A549 (cell line): ENCODE measurements at regions not wholly inside any gene's neighbourhood (a gene's known extent, or its start where the extent isn't known, plus 50 kb on each side); places are given as distances from the start of the nearest gene placed in this dataset.

Source experiments
- ATAC-seq, 2 experiments: fragments of 200-7000 bp in 1 of 2; fragments of >200 bp in 1 of 2; cut with Nextera tagmentation in 1 of 2; cut with Tn5 transposase in 1 of 2; 3 replicates each; pipeline versions ENCODE4 v1.8.0 to v1.9.1; 2018 to 2020; ENCODE audit warnings: mild to moderate bottlenecking in 1 of 2, moderate library complexity in 1 of 2
- CTCF ChIA-PET: fragments of 300-600 bp; sonication (Branson Sonifier 250); formaldehyde crosslinking; extraction: SDS; loops from one replicate; lab custom pipeline; 2021; ENCODE audit warnings: antibody characterized with exemption, inconsistent platforms; lab: Yijun Ruan, JAX
- POLR2A ChIA-PET: fragments of 350-600 bp; formaldehyde crosslinking; extraction: SDS; loops from one replicate; lab custom pipeline; 2021; ENCODE audit warnings: antibody characterized with exemption, inconsistent platforms; lab: Yijun Ruan, JAX
- DNase-seq, 2 experiments: peaks; one replicate each; pipeline versions ENCODE4 v3.0.0 to v3.0.0-alpha.2; 2011 to 2016; ENCODE audit warnings: low read depth in 1 of 2, low spot score in 1 of 2
- FAIRE-seq: peaks from 2 replicates; lab custom pipeline; 2011; peaks lifted over from hg19 to GRCh38; lab: Jason Lieb, UNC
- H3K27ac ChIP-seq, 2 experiments: fragments of >200 bp; sonication (Bioruptor Twin); formaldehyde crosslinking; 3 replicates each; pipeline ENCODE4 v1.5.1; 2016 to 2017
- H3K4me1 ChIP-seq: fragments of >200 bp; sonication (Bioruptor Twin); formaldehyde crosslinking; 3 replicates; pipeline ENCODE4 v1.6.1; 2016
- H3K4me2 ChIP-seq: fragments of >200 bp; sonication (Bioruptor Twin); formaldehyde crosslinking; 3 replicates; pipeline ENCODE4 v1.6.1; 2016
- H3K4me3 ChIP-seq: fragments of >200 bp; sonication (Bioruptor Twin); formaldehyde crosslinking; 3 replicates; pipeline ENCODE4 v1.5.1; 2016
- H3K9me3 ChIP-seq: fragments of >200 bp; sonication (Bioruptor Twin); formaldehyde crosslinking; 3 replicates; pipeline ENCODE4 v1.6.1; 2016
- BHLHE40 ChIP-seq: IDR thresholded peaks from 2 replicates; pipeline ENCODE4 v1.6.1; 2012; ENCODE audit warnings: low read depth, low read length, inconsistent platforms
- CBX8 ChIP-seq: fragments of 200-600 bp; sonication (generic); IDR thresholded peaks from 2 replicates; pipeline ENCODE4 v1.6.1; 2016
- EHF ChIP-seq: fragments of 250-450 bp; sonication (Bioruptor Pico); IDR thresholded peaks from 2 replicates; pipeline ENCODE4 v1.5.0; 2020; ENCODE audit warnings: mild to moderate bottlenecking
- EHMT2 ChIP-seq: fragments of 200-600 bp; sonication (generic); IDR thresholded peaks from 2 replicates; pipeline ENCODE4 v1.6.1; 2016; ENCODE audit warnings: antibody characterized with exemption, low read depth, mild to moderate bottlenecking, moderate library complexity
- EP300 ChIP-seq, 2 experiments: fragments of >200 bp; sonication (Bioruptor Twin); formaldehyde crosslinking; IDR thresholded peaks; 2 replicates in 1 of 2; 3 replicates in 1 of 2; pipeline ENCODE4 v1.6.1; 2016 to 2017
- FOSB ChIP-seq: fragments of 250-450 bp; sonication (Bioruptor Pico); IDR thresholded peaks from 2 replicates; pipeline ENCODE4 v1.5.0; 2020; ENCODE audit warnings: mild to moderate bottlenecking, moderate library complexity
- FOSL2 ChIP-seq, 2 experiments: fragments of 450-650 bp in 1 of 2; fragments of >200 bp in 1 of 2; sonication (Bioruptor Twin) in 1 of 2; formaldehyde crosslinking; IDR thresholded peaks; 2 replicates each; pipeline versions ENCODE4 v1.5.0 to v1.6.1; 2016 to 2020; ENCODE audit warnings: mild to moderate bottlenecking in 1 of 2, moderate library complexity in 1 of 2
- HDAC2 ChIP-seq: fragments of 200-600 bp; sonication (generic); IDR thresholded peaks from 2 replicates; pipeline ENCODE4 v1.6.1; 2016
- HEYL ChIP-seq: fragments of 250-450 bp; sonication (Bioruptor Pico); IDR thresholded peaks from 2 replicates; pipeline ENCODE4 v1.8.0; 2021; ENCODE audit warnings: mild to moderate bottlenecking, moderate library complexity
- HOXB5 ChIP-seq: fragments of 250-450 bp; sonication (Bioruptor Pico); IDR thresholded peaks from 2 replicates; pipeline ENCODE4 v1.5.0; 2020; ENCODE audit warnings: mild to moderate bottlenecking, moderate library complexity
- KDM5A ChIP-seq: fragments of 200-600 bp; sonication (generic); IDR thresholded peaks from 2 replicates; pipeline ENCODE4 v1.6.1; 2016; ENCODE audit warnings: antibody characterized with exemption, mild to moderate bottlenecking
- MAFK ChIP-seq: fragments of 450-650 bp; IDR thresholded peaks from 2 replicates; pipeline ENCODE4 v1.6.1; 2014; ENCODE audit not compliant: partially characterized antibody
- NFE2L2 ChIP-seq: fragments of 150-350 bp; conservative IDR thresholded peaks from 2 replicates; pipeline ENCODE4 v1.6.1; 2014; ENCODE audit warnings: low read length
- NPAS2 ChIP-seq: fragments of 250-450 bp; sonication (Bioruptor Pico); IDR thresholded peaks from 2 replicates; pipeline ENCODE4 v1.8.0; 2022; ENCODE audit warnings: mild to moderate bottlenecking, moderate library complexity, borderline replicate concordance
- NR3C1 ChIP-seq: fragments of >200 bp; sonication (Bioruptor Twin); formaldehyde crosslinking; IDR thresholded peaks from 3 replicates; pipeline ENCODE4 v1.6.1; 2017
- PHF8 ChIP-seq: fragments of 200-600 bp; sonication (generic); IDR thresholded peaks from 2 replicates; pipeline ENCODE4 v1.6.1; 2016; ENCODE audit warnings: low read depth, mild to moderate bottlenecking, antibody characterized with exemption, moderate library complexity, borderline replicate concordance
- RARB ChIP-seq: fragments of 250-450 bp; sonication (Bioruptor Pico); IDR thresholded peaks from 2 replicates; pipeline ENCODE4 v1.8.0; 2021; ENCODE audit warnings: mild to moderate bottlenecking, moderate library complexity
- RFX5 ChIP-seq: fragments of 450-650 bp; IDR thresholded peaks from 2 replicates; pipeline ENCODE4 v1.7.1; 2014; ENCODE audit warnings: antibody characterized with exemption, mild to moderate bottlenecking, moderate library complexity
- RNF2 ChIP-seq: fragments of 200-600 bp; sonication (generic); IDR thresholded peaks from 2 replicates; pipeline ENCODE4 v1.6.1; 2016; ENCODE audit warnings: low read depth, mild to moderate bottlenecking, antibody characterized with exemption, moderate library complexity, borderline replicate concordance
- TP53 ChIP-seq: fragments of 250-450 bp; sonication (Bioruptor Pico); IDR thresholded peaks from 2 replicates; pipeline ENCODE4 v1.5.0; 2021; ENCODE audit warnings: mild to moderate bottlenecking, moderate library complexity
- ZNF302 ChIP-seq: fragments of 250-450 bp; sonication (Bioruptor Pico); IDR thresholded peaks from 2 replicates; pipeline ENCODE4 v1.9.0; 2021; ENCODE audit warnings: inconsistent platforms, mild to moderate bottlenecking, moderate library complexity
- ZSCAN20 ChIP-seq: fragments of 250-450 bp; sonication (Bioruptor Pico); IDR thresholded peaks from 2 replicates; pipeline ENCODE4 v1.8.0; 2022; ENCODE audit warnings: mild to moderate bottlenecking, moderate library complexity
- WGBS: methylation state at CpG from one replicate; pipeline ENCODE4 v1.1.6; 2017; ENCODE audit errors: missing lambda C conversion rate; 5-methylcytosine and 5-hydroxymethylcytosine counted together
- TF ChIP-seq, protein P1 (sequence below): fragments of 250-450 bp; sonication (Bioruptor Pico); IDR thresholded peaks from 2 replicates; pipeline ENCODE4 v1.5.0; 2020; ENCODE audit warnings: low read depth, mild to moderate bottlenecking, moderate library complexity
- TF ChIP-seq, protein P2 (sequence below): fragments of 450-650 bp; IDR thresholded peaks from 2 replicates; pipeline ENCODE4 v1.6.1; 2014; ENCODE audit warnings: antibody characterized with exemption
- TF ChIP-seq, protein P3 (sequence below): IDR thresholded peaks from 2 replicates; pipeline ENCODE4 v1.6.1; 2012; ENCODE audit warnings: low read depth, borderline replicate concordance
- TF ChIP-seq, protein P4 (sequence below): fragments of 200-600 bp; sonication (generic); IDR thresholded peaks from 2 replicates; pipeline ENCODE4 v1.6.1; 2016; ENCODE audit warnings: antibody characterized with exemption, mild to moderate bottlenecking, moderate library complexity
- TF ChIP-seq, protein P5 (sequence below): IDR thresholded peaks from 2 replicates; pipeline ENCODE4 v1.6.1; 2012

DNA sequence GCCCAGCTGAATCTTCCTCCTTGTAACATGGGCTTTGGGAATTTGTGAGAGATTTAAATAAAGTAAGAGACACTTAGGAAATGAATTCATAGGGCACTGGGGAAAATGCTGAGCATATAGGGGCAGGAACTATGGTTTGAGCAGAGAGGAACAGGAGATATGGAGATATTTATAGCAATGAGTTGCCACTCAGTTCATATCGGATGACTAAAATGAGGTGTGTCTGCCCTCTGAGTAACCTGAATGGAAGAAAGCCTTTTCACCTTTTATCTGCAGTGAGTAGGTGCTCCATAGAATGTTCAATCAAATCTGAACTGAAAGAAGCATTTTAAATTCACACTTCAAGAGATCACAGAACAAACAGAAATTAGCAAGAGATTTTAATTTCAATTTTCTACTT is 105.7 kb downstream of the CEP44 start:
- peak; percentile 39 for FAIRE-seq
- POLR2A ChIA-PET, result no interaction called here
- ATAC-seq, result peak in 1 of 2 experiments; percentile 58; a peak in 3 of 6 replicates
- Histone ChIP-seq H3K9me3 (peaks cover 12% of the 10 kb centered on the region; the same call in 2 of the 3 replicates), H3K4me3 (no peak overlapping the region), H3K4me1 (peaks cover 34% of the 10 kb centered on the region), H3K27ac (peak overlapping the region; percentile 52 to 81), H3K4me2 (peak overlapping the region; percentile 46)
- 42% methylated on average over 1 of the region's 1 CpG for WGBS
- TF ChIP-seq MAFK, result no peak
- no peak for TF ChIP-seq EHMT2
- no peak for TF ChIP-seq KDM5A
- TF ChIP-seq, protein P1, sequence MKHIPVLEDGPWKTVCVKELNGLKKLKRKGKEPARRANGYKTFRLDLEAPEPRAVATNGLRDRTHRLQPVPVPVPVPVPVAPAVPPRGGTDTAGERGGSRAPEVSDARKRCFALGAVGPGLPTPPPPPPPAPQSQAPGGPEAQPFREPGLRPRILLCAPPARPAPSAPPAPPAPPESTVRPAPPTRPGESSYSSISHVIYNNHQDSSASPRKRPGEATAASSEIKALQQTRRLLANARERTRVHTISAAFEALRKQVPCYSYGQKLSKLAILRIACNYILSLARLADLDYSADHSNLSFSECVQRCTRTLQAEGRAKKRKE (CRISPR knock-in tag), result no peak
- TF ChIP-seq, protein P2, sequence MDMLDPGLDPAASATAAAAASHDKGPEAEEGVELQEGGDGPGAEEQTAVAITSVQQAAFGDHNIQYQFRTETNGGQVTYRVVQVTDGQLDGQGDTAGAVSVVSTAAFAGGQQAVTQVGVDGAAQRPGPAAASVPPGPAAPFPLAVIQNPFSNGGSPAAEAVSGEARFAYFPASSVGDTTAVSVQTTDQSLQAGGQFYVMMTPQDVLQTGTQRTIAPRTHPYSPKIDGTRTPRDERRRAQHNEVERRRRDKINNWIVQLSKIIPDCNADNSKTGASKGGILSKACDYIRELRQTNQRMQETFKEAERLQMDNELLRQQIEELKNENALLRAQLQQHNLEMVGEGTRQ, result no peak
- TF ChIP-seq HEYL, result no peak
- no peak for TF ChIP-seq EHF
- no peak for TF ChIP-seq HOXB5
- no peak for TF ChIP-seq BHLHE40
- no peak for TF ChIP-seq ZSCAN20
- TF ChIP-seq, protein P3, sequence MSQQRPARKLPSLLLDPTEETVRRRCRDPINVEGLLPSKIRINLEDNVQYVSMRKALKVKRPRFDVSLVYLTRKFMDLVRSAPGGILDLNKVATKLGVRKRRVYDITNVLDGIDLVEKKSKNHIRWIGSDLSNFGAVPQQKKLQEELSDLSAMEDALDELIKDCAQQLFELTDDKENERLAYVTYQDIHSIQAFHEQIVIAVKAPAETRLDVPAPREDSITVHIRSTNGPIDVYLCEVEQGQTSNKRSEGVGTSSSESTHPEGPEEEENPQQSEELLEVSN, result no peak
- CTCF ChIA-PET, result no interaction called here
- no peak for DNase-seq

DNA sequence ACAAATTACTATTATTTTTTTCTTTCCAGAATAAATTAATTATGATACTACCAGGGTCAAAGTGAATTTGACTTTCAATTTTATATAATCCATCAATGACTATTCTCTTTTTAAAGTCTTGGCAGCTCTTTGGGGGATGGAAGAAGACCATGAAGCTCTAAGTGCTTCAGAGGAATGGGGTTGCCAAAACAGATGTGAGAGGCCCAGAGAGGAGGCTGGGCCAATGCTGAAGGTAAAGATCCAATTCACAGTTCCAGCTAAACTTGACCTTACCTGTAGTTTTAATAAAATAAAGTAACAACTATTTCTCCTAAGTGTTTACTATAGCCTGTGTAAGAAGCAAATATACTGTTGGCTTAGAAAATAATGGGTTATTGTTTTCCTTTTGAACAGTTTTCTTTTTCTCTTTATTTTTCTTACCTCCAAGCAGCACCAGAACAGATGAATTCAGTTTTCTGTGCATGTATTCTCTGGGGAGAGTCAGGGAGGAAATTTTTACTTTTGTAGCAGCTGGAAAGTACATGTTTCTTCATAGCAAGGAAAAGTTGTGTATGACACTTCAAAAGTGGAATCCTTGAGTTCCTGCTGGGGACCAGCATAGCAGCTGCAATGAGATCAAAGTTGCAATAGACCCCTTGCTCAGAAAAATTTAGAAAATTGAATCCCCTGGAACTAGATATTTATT is 104.9 kb downstream of the CEP44 start:
- Histone ChIP-seq H3K9me3 (peaks cover 12% of the 10 kb centered on the region; the same call in 2 of the 3 replicates), H3K4me2 (no peak overlapping the region), H3K4me1 (peaks cover 34% of the 10 kb centered on the region), H3K27ac (peak overlapping the region; percentile 52 to 81), H3K4me3 (no peak overlapping the region)
- POLR2A ChIA-PET, result no interaction called here
- no peak for TF ChIP-seq NFE2L2
- no peak for TF ChIP-seq NPAS2 (CRISPR knock-in tag)
- TF ChIP-seq RNF2, result no peak
- no peak for TF ChIP-seq ZNF302 (CRISPR knock-in tag)
- TF ChIP-seq TP53 (CRISPR knock-in tag), result no peak
- TF ChIP-seq HDAC2, result no peak
- TF ChIP-seq, protein P4, sequence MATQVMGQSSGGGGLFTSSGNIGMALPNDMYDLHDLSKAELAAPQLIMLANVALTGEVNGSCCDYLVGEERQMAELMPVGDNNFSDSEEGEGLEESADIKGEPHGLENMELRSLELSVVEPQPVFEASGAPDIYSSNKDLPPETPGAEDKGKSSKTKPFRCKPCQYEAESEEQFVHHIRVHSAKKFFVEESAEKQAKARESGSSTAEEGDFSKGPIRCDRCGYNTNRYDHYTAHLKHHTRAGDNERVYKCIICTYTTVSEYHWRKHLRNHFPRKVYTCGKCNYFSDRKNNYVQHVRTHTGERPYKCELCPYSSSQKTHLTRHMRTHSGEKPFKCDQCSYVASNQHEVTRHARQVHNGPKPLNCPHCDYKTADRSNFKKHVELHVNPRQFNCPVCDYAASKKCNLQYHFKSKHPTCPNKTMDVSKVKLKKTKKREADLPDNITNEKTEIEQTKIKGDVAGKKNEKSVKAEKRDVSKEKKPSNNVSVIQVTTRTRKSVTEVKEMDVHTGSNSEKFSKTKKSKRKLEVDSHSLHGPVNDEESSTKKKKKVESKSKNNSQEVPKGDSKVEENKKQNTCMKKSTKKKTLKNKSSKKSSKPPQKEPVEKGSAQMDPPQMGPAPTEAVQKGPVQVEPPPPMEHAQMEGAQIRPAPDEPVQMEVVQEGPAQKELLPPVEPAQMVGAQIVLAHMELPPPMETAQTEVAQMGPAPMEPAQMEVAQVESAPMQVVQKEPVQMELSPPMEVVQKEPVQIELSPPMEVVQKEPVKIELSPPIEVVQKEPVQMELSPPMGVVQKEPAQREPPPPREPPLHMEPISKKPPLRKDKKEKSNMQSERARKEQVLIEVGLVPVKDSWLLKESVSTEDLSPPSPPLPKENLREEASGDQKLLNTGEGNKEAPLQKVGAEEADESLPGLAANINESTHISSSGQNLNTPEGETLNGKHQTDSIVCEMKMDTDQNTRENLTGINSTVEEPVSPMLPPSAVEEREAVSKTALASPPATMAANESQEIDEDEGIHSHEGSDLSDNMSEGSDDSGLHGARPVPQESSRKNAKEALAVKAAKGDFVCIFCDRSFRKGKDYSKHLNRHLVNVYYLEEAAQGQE, result no peak
- no peak for TF ChIP-seq FOSB (CRISPR knock-in tag)
- no peak for TF ChIP-seq HOXB5
- no peak for TF ChIP-seq PHF8
- TF ChIP-seq BHLHE40, result no peak
- no peak for TF ChIP-seq RARB (CRISPR knock-in tag)
- no peak for TF ChIP-seq CBX8
- no peak for TF ChIP-seq FOSL2 (IDR thresholded peaks at IDR 0.05)
- no peak for TF ChIP-seq FOSL2 (CRISPR knock-in tag; IDR thresholded peaks at IDR 0.05)
- TF ChIP-seq EP300 (IDR thresholded peaks at IDR 0.05), result no peak
- TF ChIP-seq RFX5, result no peak
- no peak for TF ChIP-seq NR3C1
- TF ChIP-seq, protein P5, sequence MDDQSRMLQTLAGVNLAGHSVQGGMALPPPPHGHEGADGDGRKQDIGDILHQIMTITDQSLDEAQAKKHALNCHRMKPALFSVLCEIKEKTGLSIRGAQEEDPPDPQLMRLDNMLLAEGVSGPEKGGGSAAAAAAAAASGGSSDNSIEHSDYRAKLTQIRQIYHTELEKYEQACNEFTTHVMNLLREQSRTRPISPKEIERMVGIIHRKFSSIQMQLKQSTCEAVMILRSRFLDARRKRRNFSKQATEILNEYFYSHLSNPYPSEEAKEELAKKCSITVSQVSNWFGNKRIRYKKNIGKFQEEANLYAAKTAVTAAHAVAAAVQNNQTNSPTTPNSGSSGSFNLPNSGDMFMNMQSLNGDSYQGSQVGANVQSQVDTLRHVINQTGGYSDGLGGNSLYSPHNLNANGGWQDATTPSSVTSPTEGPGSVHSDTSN, result no peak
- CTCF ChIA-PET, result no interaction called here
- no peak for FAIRE-seq
- no peak for DNase-seq
- no peak for ATAC-seq
